Endothelial cell of umbilical vein (primary cell): ENCODE measurements at regions not wholly inside any gene's neighbourhood (a gene's known extent, or its start where the extent isn't known, plus 50 kb on each side); places are given as distances from the start of the nearest gene placed in this dataset.

Source experiments
- BruUV-seq: library from RNA; stranded (reverse); fragments of 400-500 nt; replicated peaks from 2 replicates; lab custom pipeline; 2021; lab: Mats Ljungman, UMichigan
- CTCF ChIA-PET: fragments of 300-600, 350-600 bp; sonication (Branson Sonifier 250); formaldehyde crosslinking; loops from one replicate; lab custom pipeline; 2021; ENCODE audit warnings: antibody characterized with exemption, inconsistent platforms; lab: Charles Lee
- POLR2A ChIA-PET: fragments of 300-600, 350-600 bp; sonication (Branson Sonifier 250); formaldehyde crosslinking; loops from one replicate; lab custom pipeline; 2021; ENCODE audit warnings: antibody characterized with exemption, inconsistent platforms; lab: Charles Lee
- DNase-seq: peaks from one replicate; pipeline ENCODE4 v3.0.0-alpha.2; 2011; ENCODE audit warnings: low read depth, low spot score
- FAIRE-seq: peaks from 2 replicates; lab custom pipeline; 2011; peaks lifted over from hg19 to GRCh38; lab: Jason Lieb, UNC
- H2AFZ ChIP-seq: 2 replicates; pipeline ENCODE4 v1.6.0; 2012; ENCODE audit warnings: low read depth, low read length, control low read depth, inconsistent platforms
- H3K27ac ChIP-seq: 2 replicates; pipeline ENCODE4 v1.5.1; 2011; ENCODE audit warnings: low read depth, mild to moderate bottlenecking, control low read depth, low read length, moderate library complexity; ENCODE audit not compliant: insufficient read depth
- H3K27me3 ChIP-seq, 2 experiments: 2 replicates each; pipeline versions ENCODE4 v1.6.0 to v1.6.1; 2011; ENCODE audit warnings: low read length in 2 of 2, mixed read lengths in 1 of 2; ENCODE audit not compliant: control insufficient read depth in 2 of 2, insufficient read depth in 2 of 2
- H3K36me3 ChIP-seq, 2 experiments: 2 replicates in 1 of 2; 3 replicates in 1 of 2; pipeline ENCODE4 v1.5.1; 2011; ENCODE audit warnings: low read length in 2 of 2, mild to moderate bottlenecking in 1 of 2, moderate library complexity in 1 of 2; ENCODE audit not compliant: control insufficient read depth in 2 of 2, insufficient read depth in 2 of 2; ENCODE audit errors: extremely low read depth in 1 of 2
- H3K4me1 ChIP-seq: 3 replicates; pipeline ENCODE4 v1.5.1; 2011; ENCODE audit warnings: mild to moderate bottlenecking, low read length; ENCODE audit not compliant: control insufficient read depth, insufficient read depth; ENCODE audit errors: extremely low read depth
- H3K4me2 ChIP-seq: 2 replicates; pipeline ENCODE4 v1.6.1; 2011; ENCODE audit warnings: low read length, control low read depth, mixed read lengths; ENCODE audit not compliant: insufficient read depth
- H3K4me3 ChIP-seq, 3 experiments: fragments of 200-600 bp in 1 of 3; sonication (generic), shearing (Covaris generic) in 1 of 3; replicated peaks in 1 of 3; 2 replicates each; pipeline ENCODE4 v1.5.1; 2011 to 2016; ENCODE audit warnings: control low read depth in 3 of 3, low read length in 3 of 3, mild to moderate bottlenecking in 2 of 3, inconsistent platforms in 1 of 3, low read depth in 1 of 3, moderate library complexity in 1 of 3; ENCODE audit not compliant: insufficient read depth in 1 of 3
- H3K79me2 ChIP-seq: 2 replicates; pipeline ENCODE4 v1.6.0; 2012; ENCODE audit warnings: low read length, inconsistent platforms; ENCODE audit not compliant: control insufficient read depth, insufficient read depth
- H3K9ac ChIP-seq: replicated peaks from 2 replicates; pipeline ENCODE3; 2011; ENCODE audit warnings: low read length, control low read depth; ENCODE audit not compliant: insufficient read depth; ENCODE audit errors: extremely low read depth
- H3K9me1 ChIP-seq: replicated peaks from 3 replicates; pipeline ENCODE4 v1.6.0; 2011; ENCODE audit warnings: mild to moderate bottlenecking, low read length; ENCODE audit not compliant: control insufficient read depth, insufficient read depth; ENCODE audit errors: extremely low read depth
- H3K9me3 ChIP-seq: replicated peaks from 2 replicates; pipeline ENCODE4 v1.5.1; 2012; ENCODE audit warnings: low read length, inconsistent platforms; ENCODE audit not compliant: control insufficient read depth, insufficient read depth
- H4K20me1 ChIP-seq: replicated peaks from 2 replicates; pipeline ENCODE3; 2011; ENCODE audit warnings: mild to moderate bottlenecking, low read length; ENCODE audit not compliant: control insufficient read depth, insufficient read depth; ENCODE audit errors: extremely low read depth
- CTCF ChIP-seq, 2 donors: IDR thresholded peaks; 1 replicate in 1 of 2; 2 replicates in 1 of 2; pipeline ENCODE4 v1.5.1; 2011; ENCODE audit warnings: low read length in 2 of 2, mild to moderate bottlenecking in 2 of 2, moderate library complexity in 2 of 2, control low read depth in 1 of 2, inconsistent platforms in 1 of 2, low read depth in 1 of 2; ENCODE audit not compliant: insufficient read depth in 1 of 2; ENCODE audit errors: extremely low read depth in 1 of 2
- EZH2 ChIP-seq: IDR thresholded peaks from 2 replicates; pipeline ENCODE4 v1.6.1; 2012; ENCODE audit warnings: borderline replicate concordance, low read depth, mild to moderate bottlenecking, moderate library complexity, low read length, inconsistent platforms; ENCODE audit not compliant: severe bottlenecking
- FOS ChIP-seq: IDR thresholded peaks from 2 replicates; pipeline ENCODE4 v1.6.1; 2011; ENCODE audit warnings: mild to moderate bottlenecking, low read length, moderate library complexity, borderline replicate concordance; ENCODE audit not compliant: insufficient read depth
- GATA2 ChIP-seq: IDR thresholded peaks from 2 replicates; pipeline ENCODE4 v1.7.0; 2011; ENCODE audit warnings: low read depth, mild to moderate bottlenecking, moderate library complexity, mixed read lengths, low read length; ENCODE audit not compliant: insufficient read length, insufficient read depth
- JUN ChIP-seq: IDR thresholded peaks from 2 replicates; pipeline ENCODE4 v1.6.1; 2011; ENCODE audit warnings: borderline replicate concordance, low read depth; ENCODE audit not compliant: insufficient read length, insufficient read depth
- MAX ChIP-seq: IDR thresholded peaks from 2 replicates; pipeline ENCODE4 v1.6.1; 2011; ENCODE audit not compliant: insufficient read depth, insufficient read length
- MYC ChIP-seq: IDR thresholded peaks from one replicate; pipeline ENCODE4 v1.6.1; 2011; ENCODE audit warnings: mild to moderate bottlenecking, low read depth, low read length
- POLR2A ChIP-seq: IDR thresholded peaks from 2 replicates; pipeline ENCODE4 v1.6.1; 2012; ENCODE audit warnings: low read depth, mild to moderate bottlenecking, control low read depth, low read length
- POLR2AphosphoS5 ChIP-seq: IDR thresholded peaks from 2 replicates; pipeline ENCODE4 v1.6.1; 2012; ENCODE audit warnings: low read depth, mild to moderate bottlenecking, control low read depth, low read length, moderate library complexity; ENCODE audit not compliant: insufficient read depth
- dilution Hi-C: fragments of 300-500 bp; cut with MboI; formaldehyde crosslinking; loops from one replicate; pipeline ENCODE4 v1.15.0; 2019; ENCODE audit warnings: low sequenced_read_pairs; ENCODE audit not compliant: extremely low pct_ligation_motif_present
- intact Hi-C: fragments of 100-400 bp; cut with micrococcal nuclease; formaldehyde crosslinking; loops from one replicate; pipeline ENCODE4 v1.10.0; 2022

- dilution Hi-C loops = no loop called here
- no peak overlapping the region for H3K4me2 ChIP-seq
- TF ChIP-seq FOS (no peak), POLR2AphosphoS5 (no peak), GATA2 (no peak), POLR2A (no peak), MAX (no peak), CTCF (IDR thresholded peaks at IDR 0.05; ENCODE audit: extremely low read depth in 1 of 2, insufficient read depth in 1 of 2, low read depth in 1 of 2, low read length in 2 of 2) (no peak), EZH2 (no peak), JUN (no peak), MYC (no peak)
- H3K79me2 ChIP-seq = no peaks in the 10 kb centered on the region
- ChIA-PET CTCF (no interaction called here), POLR2A (no interaction called here)
- peaks cover 5% of the 10 kb centered on the region for H3K9me3 ChIP-seq
- intact Hi-C loops = no loop called here
- no peaks in the 10 kb centered on the region for H3K4me1 ChIP-seq
- no peak overlapping the region for H3K4me3 ChIP-seq
- no TSS peak for BruUV-seq
- H3K9me1 ChIP-seq = no peaks in the 10 kb centered on the region
- H3K9ac ChIP-seq = no peak overlapping the region
- FAIRE-seq = no peak
- no peak for DNase-seq
- H3K27ac ChIP-seq = no peak overlapping the region
- no peaks in the 10 kb centered on the region for H4K20me1 ChIP-seq
- no peaks in the 10 kb centered on the region for H3K36me3 ChIP-seq
- H2AFZ ChIP-seq = no peak overlapping the region
- H3K27me3 ChIP-seq = no peaks in the 10 kb centered on the region
Observed at GRCh38 chr11:38680746-38681145, 2082.7 kb upstream of the RAG2 start.
